ENCODE measurements at regions not wholly inside any gene's neighbourhood (a gene's known extent, or its start where the extent isn't known, plus 50 kb on each side); places are given as distances from the start of the nearest gene placed in this dataset.

DNA sequence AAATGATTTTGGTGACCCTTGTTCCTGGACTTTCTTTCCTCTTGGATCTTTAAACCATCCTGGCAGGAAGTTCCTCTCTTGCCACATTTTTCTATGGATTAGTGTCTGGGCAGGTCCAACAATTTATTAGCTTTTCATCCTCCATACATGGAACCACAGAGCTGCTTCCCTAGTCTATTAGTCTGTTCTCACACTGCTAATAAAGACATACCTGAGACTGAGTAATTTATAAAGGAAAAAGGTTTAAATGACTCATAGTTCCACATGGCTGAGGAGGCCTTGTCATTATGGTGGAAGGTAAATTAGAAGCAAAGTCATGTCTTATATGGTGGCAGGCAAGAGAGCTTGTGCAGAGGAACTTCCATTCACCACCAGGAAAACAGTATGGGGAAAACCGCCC is 122.9 kb downstream of the DDX1 start:
- TF ChIP-seq POLR2A (IDR thresholded peaks at IDR 0.05): no peak
- no peak for TF ChIP-seq CTCF (IDR thresholded peaks at IDR 0.05)
- no peak for TF ChIP-seq POLR2AphosphoS5 (IDR thresholded peaks at IDR 0.05)
- TF ChIP-seq EP300 (IDR thresholded peaks at IDR 0.05): no peak
